GM04504 (cell line): ENCODE measurements at regions not wholly inside any gene's neighbourhood (a gene's known extent, or its start where the extent isn't known, plus 50 kb on each side); places are given as distances from the start of the nearest gene placed in this dataset.

Source experiments
- DNase-seq: peaks from one replicate; pipeline ENCODE4 v3.0.0-alpha.2; 2012; ENCODE audit warnings: low read depth

DNA sequence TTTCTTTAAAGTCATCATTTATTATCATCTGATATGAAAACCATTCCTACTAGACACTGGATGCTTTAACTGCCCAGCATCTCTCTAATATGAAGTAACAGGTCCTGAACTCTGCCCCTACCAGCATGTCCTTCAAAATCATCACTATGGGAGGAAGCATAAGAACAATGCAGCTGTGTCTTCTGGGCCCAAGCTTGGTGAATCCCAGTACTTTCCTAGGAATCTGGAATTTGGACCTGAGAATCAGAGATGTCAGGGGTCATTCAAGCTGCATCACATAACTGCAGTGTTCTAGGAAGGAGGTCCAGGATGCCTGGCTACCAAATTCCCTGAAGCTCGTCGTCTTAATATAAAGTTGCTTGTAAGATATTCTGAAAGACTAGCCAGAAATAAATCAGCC is 182.7 kb downstream of the AHR start:
- DNase-seq = no peak

DNA sequence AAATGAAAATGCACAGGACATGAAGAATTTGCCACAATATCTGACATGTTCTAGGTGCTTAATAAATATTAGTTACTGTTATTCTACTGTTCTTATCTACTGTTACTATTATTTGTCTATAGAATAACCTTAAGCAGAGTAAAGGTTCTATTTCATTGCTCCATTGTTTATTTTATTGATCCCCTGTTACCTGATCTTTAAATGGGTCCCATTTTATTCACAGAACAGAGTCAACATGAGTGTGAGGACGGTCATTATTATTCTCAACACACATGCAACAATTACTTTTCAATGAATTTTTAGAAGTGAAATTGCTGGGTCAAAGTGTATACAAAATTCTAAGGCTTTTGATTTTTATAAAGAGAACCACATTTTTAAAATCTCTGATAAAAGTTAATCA is 186.9 kb downstream of the AHR start:
- DNase-seq = no peak

DNA sequence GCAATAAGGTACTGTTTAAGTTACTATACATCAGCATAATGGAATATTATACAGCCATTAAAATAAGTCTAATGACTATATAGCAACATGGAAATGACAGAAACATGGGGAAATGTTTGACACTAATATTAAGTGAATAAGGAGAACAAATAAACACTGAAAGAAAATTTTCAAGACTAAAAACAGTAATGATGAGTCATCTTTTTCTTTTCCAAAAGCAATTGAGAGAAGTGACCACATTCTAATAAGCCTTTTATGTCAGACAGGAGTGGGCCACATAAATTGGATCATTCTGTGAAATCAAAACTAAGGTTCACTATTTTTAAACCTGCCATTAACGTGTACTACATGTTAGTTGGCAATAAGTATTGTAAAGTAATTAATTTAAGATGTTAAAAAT is 187.5 kb downstream of the AHR start:
- DNase-seq = no peak

DNA sequence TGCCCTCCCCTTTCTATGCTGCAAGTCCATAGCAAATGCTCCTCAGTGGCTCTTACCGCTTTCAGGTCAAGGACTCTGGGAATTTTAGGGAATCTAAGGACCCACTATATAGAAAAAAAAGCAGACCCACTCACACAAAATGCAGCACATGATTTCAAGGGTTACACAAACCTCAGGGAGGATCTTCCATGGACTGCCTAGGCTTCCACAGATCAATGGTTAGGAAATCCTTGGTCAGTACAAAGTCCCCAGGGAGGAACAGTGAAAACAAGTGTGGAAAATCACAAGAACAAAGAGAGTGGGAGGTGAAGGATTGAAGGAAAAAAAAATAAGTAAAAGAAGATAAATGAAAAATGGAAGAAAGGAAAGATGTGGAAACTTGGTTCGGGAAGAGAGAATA is 188.4 kb downstream of the AHR start:
- no peak for DNase-seq

DNA sequence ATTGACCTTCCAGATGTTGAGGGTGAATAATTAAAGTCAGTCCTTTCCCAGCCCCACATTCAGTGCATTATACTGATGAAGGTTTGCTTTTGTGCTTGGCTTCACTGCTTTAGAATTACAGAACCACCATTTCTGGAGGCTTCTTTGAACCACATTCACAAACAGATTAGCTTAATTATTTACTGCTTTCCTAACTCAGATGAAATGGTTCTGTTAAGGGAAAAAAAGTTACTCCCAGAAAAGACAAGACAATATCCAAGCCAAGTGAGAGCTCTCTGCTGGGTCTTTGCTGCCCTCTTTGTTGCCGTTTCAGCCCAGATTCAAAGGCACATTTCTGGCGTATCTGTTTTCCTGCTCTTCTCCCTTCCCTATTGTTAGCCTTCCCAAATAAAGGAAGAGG is 188.9 kb downstream of the AHR start:
- DNase-seq = no peak

DNA sequence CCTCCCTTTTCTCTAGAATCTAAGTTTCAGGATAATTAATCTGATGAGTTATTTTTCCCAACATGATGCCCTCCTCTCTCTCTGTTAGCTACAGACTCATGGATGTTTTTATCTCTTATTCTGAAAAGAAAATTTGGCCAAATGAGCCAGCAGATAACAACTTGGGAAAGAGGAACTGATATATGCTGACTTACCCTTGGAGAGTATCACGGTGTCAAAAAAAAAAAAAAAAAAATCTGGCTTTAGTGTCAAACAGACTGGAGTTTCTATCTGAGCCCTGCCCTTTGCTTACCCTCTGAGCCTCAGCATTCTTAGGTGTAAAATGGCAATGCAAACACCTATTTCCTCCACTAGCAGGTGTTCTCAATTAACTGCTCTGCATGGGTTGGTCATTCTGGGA is 190.4 kb downstream of the AHR start:
- no peak for DNase-seq

DNA sequence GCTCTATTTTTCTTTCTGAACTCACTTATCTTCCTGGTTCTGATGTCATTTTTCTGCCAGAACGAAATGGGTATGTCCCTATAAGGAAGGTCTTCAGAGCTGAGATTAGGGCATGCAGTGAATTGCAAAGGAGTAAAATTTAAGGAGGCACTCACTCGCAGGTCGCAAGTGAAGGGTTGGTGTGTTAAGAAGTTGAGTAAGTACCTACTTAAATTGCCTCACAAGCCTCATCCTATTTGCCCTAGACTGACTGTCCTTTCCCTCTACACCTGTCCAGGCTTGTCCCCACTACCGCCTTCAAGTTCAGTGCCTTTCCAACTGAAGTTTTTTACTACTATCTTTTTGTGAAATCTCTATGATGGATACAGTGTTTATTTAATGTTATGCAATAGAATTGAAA is 191.5 kb downstream of the AHR start:
- no peak for DNase-seq

DNA sequence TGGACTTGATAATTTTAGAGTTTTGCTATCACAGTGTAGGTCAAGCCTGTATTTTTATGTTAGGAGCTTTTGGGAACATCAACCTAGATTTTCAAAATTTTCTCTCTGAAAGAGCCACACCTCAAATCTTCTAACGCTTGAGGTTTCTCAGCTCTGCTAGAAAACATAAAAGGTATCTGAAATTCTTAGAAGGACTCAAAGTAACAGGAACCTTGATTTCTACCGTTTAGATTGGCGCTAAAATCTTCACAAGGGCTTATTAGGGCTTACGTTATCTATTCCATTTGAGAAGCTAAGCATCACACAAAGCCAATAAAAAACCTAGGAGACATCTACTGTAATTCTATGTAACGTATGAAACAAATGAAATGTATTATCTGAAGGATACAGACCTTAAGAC is 192.4 kb downstream of the AHR start:
- no peak for DNase-seq

DNA sequence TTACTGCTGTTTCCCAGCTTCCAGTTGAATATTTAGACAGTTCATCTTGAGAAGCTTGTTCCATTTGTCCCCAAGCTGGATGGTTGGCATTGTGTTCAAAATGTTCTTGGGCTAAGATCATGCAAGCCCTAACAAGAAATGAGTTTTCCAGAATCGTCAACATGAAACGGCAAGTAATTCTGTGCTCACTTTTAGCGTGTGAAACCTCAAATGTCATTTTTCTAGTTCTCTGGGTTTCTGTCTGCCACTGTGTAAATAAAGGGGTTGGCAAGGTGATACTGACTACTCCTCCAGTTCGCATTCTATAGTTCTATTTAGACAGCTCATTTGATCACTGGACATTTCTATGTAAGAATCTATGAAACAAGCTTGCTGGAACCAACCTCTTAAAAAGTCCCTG is 194.0 kb downstream of the AHR start:
- no peak for DNase-seq

DNA sequence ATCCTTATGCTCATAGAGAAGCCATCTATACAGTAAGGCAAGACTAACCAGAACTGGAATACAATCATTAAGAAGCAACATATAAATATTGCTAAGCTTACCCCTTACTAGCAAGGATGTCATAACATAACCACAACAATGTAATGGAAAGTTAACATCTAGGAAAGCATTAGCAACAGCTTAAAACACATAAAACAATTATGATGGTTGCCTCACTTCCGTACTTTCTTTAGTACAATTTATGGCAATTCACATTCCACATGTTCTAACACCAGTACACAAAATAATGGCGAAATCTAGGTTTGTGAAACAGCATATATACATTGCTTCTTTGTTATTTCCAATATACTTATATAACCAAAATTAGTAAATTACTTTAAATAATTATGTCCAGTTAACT is 195.0 kb downstream of the AHR start:
- no peak for DNase-seq

DNA sequence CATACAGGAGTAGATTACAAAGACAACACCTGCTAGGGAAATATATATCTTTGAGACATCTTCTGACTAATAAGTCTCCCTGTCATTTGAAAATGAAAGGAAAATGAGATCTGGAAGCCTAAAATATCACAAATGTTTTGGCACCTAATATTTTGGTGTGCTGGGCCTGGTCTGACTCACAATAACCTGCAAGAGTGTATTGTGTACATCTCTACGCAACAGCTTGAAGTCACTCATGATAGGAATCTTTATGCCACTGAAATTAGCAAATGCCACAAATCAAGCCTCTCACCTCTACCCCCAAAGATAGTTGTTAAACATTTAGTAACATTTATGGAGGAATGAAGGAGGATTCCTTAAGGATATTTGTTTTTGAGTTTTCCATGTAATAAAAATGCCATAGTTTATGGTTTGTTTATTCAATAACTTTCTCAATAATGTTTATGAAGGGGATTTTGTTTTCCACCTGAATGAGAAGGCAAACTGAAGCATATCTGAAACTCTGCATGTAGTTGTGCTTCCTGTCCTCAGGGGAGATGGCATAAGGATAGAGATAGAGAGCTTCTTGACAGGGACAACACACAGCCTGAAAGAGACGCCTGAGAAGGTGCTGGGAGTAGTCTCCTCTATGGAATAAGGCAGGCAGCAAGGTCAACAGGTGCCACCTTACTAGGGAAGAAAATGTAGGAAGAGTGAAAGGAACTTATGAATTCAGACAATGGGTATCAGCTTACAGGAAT is 197.4 kb downstream of the AHR start:
- no peak for DNase-seq

DNA sequence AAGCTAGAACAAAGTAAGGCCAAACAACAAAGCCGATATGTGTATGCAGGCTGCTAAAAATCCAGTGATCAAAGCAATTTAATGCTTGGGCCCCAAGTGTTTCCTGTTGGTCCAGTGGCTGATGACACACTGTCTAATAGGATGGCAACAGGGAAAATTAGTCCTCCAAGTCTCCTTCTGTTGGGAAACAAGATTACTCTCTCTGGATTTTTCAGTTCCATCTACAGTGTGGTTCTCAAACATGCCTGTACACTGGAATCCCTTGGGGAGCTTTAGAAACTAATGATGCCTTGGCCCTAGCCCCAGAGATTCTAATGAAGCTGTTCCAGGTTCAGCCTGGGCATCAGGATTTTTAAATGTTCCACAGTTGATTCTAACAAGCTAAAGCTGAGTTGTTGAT is 198.7 kb downstream of the AHR start:
- DNase-seq = no peak

DNA sequence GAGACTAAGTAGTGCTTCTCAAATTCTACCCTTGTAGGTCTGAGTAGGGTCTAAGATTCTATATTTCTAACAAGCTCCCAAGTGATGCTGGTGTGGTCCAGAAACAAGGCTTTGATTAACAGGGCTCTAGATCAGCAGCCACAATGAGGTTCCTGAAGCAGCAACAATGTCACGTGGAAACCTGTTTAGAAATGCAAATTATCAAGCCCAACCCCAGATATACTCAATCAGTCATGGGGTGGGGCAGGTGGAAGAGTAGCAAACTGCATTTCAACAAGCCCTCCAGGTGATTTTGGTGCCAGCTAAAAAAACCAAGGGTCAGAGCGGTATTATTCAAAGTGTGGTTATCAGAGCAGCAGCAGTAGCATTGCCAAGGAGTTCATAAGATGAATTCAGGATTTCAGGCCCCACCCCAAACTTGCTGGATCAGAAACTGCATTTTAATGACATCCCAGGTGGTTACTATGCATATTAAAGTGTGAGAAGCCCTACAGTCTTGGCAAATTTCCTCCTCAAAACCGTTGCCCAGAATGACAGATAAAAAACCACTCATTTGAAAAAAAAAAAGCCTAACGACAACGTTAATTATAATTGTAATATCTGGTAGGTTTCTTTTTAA is 199.2 kb downstream of the AHR start:
- DNase-seq = no peak

DNA sequence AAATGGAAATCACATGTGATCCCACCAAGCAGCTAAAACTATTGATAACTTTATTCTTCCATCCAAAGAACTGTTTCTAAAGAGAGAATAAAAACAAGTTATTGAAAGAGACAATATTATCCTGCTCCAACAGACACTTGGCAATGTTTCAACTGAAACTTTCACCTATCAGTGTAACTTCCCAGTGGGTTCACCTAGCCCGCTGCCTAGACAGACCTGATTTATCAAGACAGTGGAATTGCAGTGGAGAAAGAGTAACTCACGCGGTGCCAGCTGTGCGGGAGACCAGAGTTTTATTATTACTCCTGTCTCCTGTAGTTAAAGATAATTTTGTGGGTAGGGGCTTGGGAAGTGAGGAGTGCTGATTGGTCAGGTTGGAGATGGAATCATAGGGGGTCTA is 199.8 kb downstream of the AHR start:
- no peak for DNase-seq

DNA sequence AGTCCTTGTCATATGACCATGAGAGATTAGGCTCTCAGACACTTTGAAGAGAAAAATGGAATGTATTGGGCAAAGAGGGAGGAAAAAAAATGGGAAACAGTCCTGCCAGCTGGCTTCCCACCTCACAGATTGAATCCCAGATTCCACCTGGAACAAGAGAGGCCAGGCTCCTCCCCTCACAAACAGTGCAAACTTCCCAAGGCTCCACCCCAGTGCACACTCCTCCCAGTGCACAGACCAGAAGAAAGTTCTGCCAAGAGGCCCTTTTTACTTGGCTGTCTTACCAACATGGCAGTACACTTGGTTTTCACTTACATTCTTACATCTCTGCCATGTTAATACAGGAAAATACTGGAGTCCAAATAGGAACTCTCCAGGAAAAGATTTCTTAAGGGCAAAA is 202.3 kb downstream of the AHR start:
- no peak for DNase-seq

DNA sequence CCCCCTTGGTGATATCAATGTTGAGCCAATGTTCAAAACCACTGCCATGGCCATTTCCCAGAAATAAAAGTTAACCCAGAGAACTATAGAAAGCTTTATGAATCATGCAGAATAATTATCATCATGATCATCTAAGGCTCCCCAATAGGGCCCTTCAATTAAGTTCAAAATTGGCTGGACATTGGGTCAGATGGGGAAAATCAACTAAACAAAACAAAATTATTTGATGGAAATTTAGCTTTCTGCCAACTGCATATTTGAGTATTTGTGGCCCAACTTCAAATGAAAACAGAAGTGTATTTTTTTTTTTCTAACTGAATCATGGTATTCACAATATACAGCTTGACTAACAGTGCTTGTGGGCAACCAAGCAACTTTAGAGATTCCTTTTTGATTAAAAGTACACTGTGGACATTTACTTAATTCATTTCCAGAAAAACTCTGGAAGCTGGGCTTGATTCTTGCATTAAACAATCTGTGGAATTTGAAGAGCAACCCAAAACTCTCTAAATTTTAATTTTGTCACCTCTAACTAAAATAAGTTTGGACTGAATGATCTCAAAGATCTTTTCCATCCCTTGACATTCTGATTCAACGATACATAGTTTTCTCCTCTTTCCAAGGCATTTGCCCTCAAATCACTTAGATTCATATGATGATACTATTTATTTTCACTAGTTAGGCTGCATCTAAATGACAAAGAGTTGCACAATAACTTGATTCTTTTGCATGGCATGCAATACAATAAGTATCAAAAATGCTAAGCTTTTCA is 203.2 kb downstream of the AHR start:
- no peak for DNase-seq

DNA sequence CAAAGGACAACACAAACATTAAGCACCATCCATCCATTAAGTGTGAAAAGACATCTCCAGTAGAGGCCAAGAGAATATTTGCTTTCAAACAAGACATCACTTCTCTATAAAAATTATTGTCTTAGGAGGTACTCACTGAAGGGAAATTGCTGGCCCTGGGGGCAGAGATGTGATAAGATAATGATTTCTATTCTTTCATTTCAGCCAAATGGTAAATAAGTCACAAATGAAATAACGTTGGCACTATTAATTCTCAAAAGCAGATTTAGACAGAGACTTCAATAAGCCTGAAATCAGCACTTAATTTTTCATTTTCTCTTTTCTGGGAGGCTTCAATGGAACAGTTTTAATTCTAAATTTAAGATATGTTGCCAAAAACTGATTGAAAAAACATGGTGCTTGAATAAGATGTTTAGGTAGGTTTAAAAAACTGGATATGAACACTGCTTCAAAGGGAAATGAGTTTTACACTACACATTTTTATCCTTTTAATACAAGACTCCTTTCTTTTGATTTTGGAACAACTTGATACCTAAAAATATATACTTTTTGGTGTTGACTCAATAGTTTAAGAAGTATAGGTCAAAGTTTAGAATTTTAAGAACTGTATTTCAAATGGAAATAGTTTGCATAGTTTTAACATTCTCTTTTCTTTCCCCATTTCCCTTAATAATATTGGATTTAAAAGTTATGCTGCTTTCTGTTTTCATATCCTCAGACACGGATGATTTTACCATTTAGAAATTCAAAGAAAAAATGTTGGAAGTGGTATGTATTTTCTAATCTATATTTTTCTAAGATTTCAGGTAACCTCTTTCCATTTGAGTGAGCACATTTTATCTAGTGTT is 204.0 kb downstream of the AHR start:
- no peak for DNase-seq

DNA sequence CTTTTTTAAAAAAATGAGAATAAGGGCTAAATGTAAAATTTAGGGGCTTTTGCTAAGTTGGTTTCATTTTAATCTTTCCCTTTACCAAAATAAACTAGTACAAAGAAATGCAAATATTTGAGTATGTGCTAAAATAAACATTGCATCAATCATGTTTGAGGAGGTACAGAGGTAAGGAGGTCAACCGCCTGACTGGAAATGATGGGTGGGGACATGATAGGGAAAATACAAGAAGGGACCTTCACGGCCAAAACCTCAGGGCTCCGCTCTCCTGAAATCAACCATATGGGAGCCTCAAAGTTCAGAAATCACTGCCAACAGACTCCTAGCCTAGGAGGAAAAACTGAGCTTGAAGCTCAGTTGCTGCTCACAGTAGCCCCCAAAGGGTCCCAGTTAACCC is 207.6 kb downstream of the AHR start:
- DNase-seq = no peak

DNA sequence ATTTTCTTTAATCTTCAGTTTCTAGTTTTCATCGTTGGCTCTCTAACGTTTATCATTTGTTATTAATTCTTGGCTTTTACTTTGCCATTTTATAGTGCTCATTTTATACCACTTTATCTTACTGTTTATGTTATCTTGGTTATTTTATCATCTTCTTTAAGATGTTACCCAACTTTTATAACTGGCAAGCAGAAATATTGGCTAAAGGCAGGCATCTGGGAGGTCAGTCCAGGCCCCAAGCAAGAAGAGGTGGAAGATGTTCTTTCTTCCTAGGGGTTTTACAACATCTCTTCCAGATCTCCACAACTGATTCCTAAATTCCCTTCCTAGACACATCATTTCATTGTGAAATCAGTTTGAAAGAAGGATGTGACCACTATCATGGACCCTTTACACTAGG is 208.1 kb downstream of the AHR start:
- no peak for DNase-seq

DNA sequence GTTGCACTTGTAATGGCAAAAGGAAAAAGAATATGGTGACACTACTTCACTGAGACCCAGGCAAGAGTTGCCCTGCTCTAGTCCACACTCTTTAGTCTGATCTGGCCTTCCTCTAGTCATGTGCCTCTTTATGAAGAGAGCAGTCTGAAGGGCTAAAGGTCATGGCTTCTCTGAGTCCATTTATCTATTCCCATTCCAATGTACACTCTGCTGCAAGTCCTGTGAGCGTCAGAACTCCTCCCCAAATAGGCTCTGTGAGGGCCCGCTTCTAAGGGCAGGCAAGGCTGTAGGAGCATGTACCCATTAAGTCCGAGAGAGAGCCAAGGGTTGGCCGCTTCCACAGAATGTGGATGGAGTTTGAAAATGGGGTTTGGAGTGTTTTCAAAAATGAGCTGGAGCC is 209.3 kb downstream of the AHR start:
- no peak for DNase-seq

DNA sequence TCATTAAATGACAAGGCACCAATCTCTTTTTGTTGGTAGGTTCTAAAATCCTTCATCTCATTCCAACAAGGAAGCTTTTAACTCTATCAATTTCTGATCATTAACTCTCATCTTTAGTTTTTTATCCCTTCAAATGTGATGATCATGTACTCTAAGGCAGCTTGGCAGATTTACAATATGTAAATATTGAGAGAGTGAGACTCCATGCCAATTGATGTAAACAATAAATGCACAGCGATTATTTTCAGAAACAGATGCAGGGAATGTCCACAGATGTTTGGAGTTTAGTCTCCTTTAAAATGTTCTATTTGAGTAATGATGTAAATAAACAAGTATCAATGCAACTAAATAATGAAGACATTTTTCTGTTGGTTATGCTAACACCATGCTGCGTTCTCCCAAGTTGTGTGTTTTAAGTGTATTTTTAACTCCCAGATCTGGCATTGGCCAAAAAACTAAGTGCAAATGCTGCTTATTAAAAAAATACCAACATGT is 213.8 kb downstream of the AHR start:
- no peak for DNase-seq

DNA sequence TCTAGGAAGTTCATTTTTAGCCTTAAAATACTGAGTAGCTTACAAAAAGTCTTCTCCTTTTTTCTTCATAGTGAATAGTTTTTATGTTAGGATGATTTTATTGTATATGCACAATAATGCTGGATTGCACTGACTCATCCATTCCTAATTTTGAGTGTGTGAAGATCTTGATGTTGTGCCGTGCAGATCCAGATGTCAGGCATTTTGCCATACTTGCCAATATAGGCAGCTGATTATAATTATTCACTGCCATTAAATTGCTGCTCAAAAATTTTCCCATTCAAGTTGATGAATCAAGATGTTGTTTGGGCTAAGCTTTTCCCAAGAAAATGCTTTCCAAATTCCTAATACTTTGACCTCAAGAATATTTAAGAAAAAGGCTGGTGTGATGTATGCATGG is 218.3 kb downstream of the AHR start:
- peak; percentile 90 for DNase-seq
